Stimulated activated CD4-positive, alpha-beta T cell treated with anti-CD3 and anti-CD28 coated beads, TNF-alpha, amount 100 ng/mL, for 4 hours (primary cell): ENCODE measurements at regions not wholly inside any gene's neighbourhood (a gene's known extent, or its start where the extent isn't known, plus 50 kb on each side); places are given as distances from the start of the nearest gene placed in this dataset.
"Not testable (repeated sequence)": the region's sequence is repeated elsewhere in the genome, so short reads cannot be mapped to it uniquely, and the experiment has no call there.

Source experiments
- DNase-seq, 3 experiments: peaks; one replicate each; pipeline ENCODE4 v3.0.0-alpha.2; 2020; ENCODE audit warnings: low read depth in 3 of 3

DNA sequence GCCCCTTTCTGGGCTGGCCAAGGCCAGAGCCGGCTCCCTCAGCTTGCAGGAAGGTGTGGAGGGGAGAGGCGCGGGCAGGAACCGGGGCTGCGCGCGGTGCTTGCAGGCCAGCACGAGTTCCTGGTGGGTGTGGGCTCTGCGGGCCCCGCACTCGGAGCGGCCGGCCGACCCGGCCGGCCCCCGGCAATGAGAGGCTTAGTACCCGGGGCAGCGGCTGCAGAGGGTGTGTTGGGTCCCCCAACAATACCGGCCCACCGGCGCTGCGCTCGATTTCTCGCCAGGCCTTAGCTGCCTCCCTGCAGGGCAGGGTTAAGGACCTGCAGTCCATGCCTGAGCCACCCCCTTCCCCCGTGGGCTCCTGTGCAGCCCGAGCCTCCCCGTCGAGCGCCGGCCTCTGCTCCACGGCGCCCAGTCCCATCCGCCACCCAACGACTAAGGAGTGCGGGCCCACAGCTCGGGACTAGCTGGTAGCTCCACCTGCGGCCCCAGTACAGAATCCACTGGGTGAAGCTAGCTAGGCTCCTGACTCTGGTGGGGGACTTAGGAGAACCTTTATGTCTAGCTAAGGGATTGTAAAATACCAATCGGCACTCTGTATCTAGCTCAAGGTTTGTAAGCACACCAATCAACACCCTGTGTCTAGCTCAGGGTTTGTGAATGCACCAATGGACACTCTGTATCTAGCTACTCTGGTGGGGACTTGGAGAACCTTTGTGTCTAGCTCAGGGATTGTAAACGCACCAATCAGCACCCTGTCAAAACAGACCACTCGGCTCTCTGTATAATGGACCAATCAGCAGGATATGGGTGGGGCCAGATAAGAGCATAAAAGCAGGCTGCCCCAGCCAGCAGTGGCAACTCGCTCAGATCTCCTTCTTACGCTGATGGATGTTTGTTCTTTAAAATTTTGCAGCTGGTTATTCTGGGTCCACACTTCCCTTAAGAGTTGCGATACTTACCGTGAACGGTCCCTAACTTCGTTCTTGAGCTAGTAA, 167.4 kb upstream of the RREB1 start:
- DNase-seq = no peak

DNA sequence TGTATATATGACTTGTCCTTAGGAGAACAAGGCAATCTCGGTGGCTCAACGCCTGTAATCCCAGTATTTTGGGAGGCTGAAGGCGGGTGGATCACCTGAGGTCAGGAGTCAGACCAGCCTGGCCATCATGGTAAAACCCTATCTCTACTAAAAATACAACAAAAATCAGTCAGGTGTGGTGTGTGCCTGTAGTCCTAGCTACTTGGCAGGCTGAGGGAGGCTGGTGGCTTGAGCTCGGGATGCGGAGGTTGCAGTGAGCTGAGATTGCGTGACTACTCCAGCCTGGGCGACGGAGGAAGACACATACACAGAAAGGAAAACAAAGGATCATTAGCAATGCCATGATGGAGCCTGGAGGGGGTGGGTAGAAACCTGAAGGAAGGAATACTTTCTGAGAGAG, 166.6 kb upstream of the RREB1 start:
- no peak for DNase-seq

DNA sequence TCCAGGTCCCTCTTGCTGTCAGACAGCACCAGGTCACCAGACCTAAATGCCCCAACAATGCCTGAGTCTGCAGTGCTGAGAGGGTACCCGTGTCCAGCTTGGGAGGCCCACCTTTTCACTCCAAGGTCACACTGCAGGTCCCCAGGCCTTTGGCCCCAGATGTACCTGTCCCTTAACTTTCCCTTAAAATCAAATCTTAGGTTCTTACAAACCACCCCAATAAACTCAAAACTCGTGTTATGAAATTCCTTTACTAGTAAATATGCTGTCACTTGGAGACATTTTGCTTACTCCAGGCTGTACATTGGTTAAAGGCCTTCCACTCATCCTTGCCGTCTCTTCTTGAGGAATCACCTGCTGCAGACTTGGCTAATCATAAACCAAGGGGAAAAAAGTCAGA, 165.7 kb upstream of the RREB1 start:
- no peak for DNase-seq

DNA sequence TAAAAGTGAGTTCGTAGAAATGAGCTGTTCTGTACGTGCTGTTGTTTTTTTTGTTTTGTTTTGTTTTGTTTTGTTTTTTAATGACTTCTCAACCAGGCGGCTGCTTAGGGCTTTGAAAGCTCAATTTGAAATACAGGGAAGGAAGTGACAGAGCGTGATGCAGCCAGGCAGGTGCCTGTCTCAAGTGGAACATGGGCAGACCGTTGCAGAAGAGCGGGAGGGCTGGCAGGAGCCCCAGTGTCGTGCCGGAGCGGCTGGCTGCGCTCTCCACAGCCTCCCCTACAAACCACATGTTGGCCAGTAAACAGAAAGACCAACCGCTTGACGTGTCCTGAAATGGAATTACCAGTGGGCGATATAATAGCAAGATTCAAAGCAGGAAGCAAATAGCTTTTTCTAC, 164.9 kb upstream of the RREB1 start:
- no peak for DNase-seq

DNA sequence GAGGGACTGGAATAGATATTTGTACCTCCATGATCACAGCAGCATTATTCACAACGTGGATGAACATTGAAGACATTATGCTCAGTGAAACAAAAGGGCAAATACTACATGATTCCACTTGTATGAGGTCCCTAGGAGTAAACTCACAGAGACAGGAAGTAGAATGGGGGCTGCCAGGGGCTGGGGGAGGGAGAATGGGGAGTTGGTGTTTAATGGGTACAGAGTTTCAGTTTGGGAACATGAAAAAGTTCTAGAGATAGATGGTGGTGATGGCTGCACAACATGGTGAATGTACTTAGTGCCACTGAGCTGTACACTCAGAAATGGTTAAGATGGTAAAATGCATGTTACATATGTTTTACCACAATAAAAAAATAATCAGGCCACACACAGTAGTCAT, 164.3 kb upstream of the RREB1 start:
- DNase-seq = no peak

DNA sequence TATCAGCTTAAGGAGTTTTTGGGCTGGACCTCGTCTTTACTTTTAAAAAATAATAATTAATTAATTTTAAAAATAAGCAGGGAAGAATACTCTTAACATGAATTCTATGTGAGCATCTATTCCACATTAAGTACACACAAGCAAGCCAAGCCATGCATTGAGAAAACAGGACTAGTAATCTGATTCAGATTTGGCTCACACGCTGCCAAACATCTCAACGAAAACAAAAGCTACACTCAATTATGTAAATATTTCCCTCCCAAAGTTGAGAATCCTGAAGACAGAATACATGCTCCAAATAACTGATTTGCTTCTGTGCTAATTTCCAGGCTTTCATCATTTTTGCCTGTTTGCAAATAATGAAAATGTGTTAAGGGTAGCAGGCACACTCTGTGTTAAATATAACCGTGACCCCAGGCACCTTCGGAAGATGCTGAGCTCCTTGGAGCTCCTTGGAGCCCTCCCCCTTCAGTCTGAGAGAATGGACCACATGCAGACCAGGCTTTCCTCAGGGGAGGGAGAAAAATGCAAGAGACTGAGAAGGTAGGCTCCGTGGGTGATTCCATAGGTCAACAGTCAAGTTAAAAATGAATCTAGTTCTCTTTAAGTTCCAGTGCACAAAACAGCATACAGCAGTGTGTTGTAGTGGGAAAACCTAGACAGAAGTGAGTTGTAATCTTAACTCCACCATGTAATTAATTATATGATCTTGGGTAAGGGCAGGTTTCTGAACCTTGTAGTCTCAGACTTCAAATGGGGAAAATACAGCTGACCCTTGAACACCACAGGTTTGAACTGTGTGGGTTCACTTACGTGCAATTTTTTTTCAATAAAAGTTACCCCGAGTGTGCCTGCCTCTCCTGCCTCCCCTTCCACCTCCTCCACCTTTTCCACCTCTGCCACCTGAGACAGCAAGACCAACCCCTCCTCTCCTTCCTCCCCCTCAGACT, 161.3 kb upstream of the RREB1 start:
- no peak for DNase-seq

DNA sequence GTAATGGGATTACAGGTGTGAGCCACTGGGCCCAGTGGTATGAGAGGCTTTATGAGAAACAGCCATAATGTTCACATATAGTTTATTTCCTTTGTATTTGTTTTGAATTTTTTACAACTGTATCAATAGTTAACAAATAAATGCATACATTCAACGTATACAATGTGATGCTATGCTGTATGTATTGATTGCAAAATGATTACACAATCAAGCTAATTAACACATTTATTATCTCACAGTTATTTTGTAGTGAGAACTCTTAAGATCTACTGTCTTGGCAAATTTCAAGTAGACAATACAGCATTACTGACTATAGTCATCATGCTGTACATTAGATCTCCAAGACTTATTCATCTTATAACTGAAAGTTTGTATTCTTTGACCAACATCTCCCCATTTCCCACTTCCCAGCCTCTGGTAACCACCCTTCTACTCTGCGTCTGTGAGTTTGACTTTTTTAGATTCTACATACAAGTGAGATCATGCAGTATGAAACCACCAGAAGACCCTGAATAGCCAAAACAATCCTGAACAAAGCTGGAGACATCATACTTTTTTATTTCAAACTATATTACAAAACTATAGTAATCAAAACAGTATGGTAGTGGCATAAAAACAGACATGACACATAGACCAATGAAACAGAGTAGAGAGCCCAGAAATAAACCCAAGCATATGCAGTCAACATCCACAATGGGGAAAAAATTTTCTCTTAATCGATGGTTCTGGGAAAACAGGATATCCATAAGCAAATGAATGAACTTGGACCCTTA, 157.2 kb upstream of the RREB1 start:
- DNase-seq = no peak

DNA sequence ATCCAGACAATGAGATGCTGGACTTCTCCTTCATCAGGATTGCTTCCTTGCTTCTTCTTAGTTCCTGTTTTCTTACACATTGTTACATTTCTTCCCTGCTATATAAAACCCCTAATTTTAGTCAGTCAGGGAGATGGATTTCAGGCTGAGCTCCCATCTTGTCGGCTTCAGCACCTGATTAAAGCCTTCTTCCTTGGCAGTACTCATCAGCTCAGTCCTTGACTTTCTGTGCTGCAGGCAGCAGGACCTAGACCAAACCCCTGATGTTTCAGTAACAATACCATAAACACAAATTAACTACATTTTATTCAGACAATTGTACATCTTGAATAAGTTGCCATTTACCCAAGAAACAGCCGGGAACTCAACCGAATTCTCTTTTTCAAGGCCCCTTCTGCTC, 156.4 kb upstream of the RREB1 start:
- DNase-seq = no peak

DNA sequence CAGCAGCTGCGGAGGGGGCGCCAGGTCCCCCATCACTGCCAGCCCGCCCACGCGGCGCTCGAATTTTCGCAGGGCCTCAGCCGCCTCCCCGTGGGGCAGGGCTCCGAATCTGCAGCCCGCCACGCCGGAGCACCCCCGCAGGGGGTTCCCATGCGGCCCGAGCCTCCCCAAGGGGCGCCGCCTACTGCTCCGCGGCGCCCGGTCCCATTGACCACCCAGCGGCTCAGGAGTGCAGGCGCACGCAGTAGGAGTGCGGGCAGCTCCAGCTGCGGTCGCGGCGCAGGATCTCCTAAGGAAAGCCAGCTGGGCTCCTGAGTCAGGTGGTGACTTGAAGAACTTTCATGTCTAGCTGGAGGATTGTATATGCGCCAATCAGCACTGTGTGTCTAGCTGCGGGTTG, 155.3 kb upstream of the RREB1 start:
- DNase-seq = no peak

DNA sequence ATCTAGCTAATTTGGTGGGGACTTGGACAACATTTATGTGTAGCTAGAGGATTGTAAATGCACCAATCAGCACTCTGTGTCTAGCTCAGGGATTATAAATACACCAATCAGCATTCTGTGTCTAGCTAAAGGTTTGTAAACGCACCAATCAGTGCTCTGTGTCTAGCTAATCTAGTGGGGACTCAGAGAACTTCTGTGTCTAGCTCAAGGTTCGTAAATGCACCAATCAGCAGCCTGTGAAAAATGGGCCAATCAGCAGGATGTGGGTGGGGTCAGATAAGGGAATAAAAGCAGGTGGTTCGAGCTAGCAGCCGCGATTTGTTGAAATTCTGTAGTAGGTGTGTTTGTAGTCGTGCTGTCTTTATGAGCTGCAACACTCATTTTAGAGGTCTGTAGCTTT, 154.8 kb upstream of the RREB1 start:
- not testable (repeated sequence) for DNase-seq

DNA sequence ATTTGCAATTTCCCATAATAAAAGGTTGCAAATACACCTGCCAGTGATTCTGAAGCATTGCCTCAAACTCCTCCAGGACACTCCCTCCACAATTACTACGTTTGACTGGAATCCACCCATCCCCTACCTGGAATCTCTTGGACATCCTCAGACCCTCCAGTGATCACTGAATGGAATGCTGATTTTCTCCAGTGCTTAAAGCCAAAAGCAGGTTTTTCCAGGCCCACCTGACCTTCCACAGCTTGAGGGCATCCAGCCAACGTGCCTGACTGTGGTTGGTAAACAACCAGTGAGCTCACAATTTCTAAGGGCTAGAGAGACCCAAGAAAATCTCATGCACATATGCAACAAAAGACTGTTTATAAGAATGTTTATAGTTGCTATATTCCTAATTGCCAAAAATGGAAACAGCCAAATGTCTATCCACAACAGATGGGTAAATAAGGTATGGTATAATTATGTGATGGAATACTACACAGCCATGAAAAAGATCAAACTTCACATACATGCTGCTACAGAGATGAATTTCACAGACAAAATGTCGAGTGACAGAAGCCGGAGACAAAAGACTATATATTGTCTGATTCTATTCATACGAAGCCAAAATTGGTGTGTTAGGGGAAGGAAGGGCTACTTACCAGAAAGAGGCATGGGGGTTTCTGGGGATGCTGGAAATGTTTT, 147.1 kb upstream of the RREB1 start:
- no peak for DNase-seq

DNA sequence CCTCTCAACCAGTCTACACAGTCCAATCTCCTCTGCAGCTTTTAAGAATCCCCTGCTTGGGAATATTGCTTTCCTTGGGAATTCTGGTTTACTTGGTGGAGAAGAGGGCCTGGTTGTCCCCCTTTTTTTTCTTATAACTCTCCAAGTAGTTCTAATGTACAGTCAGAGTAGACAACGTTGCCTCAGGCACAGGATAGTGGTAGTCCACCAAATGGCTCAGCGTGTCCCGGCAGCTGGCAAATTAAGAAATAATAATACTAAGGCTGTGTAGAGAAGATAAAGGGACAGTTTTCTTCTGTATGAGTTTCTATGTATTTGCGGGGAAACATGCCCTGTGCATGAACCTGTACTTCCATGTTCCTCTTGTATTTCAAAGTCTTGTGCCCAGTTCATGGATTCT, 145.7 kb upstream of the RREB1 start:
- DNase-seq = no peak

DNA sequence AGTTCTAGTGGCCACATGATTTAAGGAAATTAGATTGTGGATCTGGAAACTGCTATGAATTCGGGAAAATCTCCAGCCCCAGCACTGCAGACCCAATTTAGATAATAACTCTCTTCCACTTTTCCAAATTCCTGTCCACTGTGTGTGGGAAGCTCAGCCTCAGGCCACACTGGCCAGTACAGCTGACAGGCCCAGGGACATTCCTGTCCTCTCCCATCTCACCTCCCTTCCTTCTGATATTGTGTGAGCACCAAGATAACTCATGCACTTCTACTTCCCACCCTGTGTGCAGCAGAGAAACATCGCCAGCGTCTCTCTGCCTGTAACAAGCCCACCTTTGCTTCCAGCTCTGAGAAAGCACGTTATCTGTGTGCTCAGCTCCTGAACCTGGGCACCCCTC, 145.1 kb upstream of the RREB1 start:
- no peak for DNase-seq

DNA sequence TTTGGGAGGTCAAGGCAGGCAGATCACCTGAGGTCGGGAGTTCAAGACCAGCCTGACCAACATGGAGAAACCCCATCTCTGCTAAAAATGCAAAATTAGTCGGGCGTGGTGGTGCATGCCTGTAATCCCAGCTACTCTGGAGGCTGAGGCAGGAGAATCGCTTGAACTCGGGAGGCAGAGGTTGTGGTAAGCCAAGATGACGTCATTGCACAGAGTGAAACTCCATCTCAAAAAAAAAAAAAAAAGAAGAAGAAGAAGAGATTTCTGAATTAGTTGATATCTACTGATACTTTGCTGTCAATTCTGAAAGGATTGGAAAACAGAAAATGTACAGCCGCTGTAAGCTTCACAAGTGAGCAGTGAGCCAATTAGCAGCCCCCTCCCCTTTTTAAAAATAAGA, 144.4 kb upstream of the RREB1 start:
- DNase-seq = not testable (repeated sequence)

DNA sequence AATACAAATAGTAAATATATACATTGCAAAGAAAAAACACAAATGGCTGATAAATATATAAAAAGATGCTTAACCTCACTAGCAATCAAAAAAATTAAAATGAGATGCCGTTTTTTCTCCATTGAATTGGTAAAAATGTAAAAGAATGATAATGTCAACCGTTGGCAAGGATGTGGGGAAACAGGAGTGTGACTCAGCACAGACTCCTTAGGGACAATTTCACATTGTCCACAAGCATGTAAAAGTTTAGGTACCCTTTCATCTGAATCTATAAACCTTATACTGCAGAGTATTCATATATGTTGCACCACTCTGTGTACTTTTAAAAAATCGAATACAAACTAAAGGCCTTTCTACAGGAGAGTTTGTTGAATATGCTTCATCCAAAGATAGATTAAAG, 143.1 kb upstream of the RREB1 start:
- DNase-seq = no peak

DNA sequence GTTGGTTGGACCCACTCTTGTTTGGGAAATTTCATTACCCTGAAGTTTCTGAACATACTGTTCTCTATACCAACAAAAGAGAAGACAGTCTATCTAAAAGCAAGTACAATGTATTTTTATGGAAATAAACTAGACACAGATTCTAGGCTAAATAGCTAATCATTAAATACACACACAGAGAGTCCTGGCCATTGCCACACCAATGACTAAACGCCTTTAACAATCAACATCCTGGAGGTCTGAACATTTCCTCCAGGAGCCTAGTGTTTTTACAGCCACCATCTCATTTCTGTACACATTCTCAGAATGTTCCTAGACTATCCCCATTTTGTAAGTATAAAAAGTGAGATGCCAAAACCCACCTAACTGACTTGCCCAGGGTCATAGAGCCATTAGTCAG, 141.6 kb upstream of the RREB1 start:
- no peak for DNase-seq

DNA sequence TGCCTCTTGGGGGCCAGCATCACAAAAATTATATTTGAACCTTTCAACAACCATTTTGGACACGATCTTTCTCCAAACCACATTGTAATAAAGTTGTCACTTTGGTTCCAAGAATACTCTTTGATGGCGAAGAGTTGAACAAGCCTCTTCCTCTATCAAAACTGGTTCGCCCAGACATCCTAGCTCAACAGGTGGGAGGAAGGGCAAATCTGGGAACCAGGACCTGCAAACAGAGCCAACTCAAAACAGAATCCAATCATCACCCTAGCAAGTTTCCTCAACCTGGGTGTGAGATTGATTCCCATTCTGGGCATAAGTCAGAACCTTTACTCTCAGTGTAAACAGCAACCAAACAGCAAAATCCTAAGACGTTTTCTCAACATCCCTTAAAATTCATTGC, 141.2 kb upstream of the RREB1 start:
- no peak for DNase-seq

DNA sequence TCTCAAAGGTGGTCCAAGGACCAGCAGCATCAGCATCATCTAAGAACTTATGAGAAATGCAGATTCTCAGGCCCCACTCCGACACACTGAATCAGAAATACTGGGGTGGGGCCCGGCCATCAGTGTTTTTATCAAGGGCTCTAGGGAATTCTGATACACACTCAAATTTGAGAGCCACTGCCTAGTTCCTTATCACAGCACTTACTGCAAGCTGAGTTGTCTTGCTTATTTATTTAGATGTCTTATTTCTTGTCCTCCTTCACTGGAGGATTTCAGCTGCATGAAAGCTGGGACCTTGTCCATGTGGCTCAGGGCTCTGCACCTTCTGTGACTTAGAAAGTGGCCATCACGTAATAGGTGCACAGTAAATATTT, 139.4 kb upstream of the RREB1 start:
- DNase-seq = no peak

DNA sequence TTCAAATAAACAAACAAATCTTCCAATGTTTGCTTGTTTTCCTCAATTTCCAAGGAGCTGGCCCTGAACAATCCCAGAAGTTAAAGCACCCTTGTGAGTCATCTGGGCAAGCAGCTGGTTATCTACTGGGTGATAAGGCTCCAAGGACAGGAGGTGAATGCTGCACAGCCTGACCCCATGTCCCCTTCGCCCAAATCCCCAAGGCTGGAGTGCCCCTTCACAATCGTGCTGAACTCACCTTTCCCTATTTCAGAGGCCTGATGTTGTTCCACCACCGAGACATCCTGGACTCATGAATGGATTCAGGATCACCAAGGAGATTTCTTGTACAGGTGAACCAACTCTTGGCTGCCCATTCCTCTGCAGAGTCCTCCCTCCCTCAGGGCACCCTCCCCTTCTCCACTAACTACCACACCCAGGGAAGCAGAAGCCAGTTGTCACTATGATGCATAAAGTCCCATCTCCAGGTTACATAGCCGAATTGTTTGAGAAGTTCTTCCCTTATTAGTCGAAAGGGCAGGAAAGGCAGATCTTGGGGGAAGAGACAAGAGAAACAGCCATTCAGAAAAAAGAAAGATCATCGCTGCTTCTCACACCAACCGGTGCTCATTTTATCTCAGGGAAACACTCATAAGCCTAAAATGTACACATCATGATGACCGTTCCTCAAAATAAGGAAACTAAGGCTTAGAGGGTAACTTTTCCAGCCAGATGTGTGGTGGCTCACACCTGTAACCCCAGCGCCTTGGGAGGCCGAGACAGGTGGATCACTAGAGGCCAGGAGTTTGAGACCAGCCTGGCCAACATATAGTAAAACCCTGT, 138.8 kb upstream of the RREB1 start:
- DNase-seq = no peak

DNA sequence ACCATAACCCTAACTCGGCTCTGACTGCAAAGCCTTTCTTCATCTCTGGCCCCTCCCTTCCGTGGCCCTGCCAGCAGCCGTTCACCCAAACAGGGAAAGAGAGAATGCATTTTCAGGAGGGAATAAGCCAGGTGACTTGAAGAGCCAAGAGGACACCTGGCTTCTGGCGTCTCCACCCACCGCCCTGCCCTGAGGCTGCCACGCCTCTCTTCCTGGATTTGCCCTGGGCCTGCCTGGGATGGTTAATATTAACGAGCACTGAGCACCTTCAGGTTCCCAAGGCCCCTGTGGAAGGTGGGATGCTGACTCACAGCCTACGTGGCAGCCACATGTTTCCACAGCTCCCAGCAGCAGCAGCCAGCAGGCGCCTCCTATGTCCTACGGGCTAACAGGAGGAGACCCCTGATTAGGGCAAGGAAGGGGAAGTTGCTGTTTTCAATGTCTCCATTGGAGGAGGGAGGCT, 138.0 kb upstream of the RREB1 start:
- DNase-seq = no peak
